HG02981 (cell line): ENCODE measurements at regions not wholly inside any gene's neighbourhood (a gene's known extent, or its start where the extent isn't known, plus 50 kb on each side); places are given as distances from the start of the nearest gene placed in this dataset.

Source experiments
- ATAC-seq: cut with Tn5 transposase; IDR thresholded peaks from one replicate; pipeline ENCODE4 v1.9.1; 2021; ENCODE audit warnings: mild to moderate bottlenecking, moderate library complexity; ENCODE audit not compliant: unreplicated experiment

- ATAC-seq: no peak
Observed at GRCh38 chr1:104787866-104788510, 1038.3 kb downstream of the AMY1C start.

DNA sequence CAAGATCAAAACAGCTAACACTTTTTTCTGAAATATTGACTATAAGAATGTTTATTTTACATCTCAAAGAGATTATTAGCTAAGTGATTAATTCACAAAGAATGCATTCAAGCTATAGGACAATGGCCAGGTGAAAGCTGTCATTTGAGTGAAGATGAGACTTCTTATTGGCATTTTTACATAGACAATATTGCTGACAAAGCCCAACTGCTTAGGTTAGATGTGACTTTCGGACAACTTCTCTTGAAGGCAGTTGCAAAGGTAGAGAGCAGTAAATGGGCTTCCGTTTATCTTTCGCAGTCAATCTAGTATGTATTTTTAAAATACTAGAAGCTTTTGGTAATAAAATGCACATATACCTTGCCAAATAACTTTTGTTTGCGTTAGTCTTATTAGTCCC lies 1041.3 kb downstream of the AMY1C start:
- ATAC-seq: no peak

- ATAC-seq: no peak
Observed at GRCh38 chr1:104794035-104794434, 1044.3 kb downstream of the AMY1C start.

DNA sequence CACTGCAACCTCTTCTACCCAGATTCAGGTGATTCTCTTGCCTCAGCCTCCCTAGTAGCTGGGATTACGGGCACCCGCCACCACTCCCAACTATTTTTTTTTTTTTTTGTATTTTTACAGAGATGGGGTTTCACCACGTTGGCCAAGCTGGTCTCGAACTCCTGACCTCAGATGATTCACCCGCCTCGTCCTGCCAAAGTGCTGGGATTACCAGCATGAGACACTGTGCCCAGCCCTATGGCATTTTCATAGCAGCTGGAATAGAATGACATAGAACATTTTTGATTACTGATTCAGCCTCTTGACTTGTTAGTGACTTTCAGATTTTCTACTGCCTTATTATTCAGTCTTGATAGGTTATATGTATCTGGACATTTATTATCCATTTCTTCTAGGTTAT lies 1046.2 kb downstream of the AMY1C start:
- no peak for ATAC-seq

- no peak for ATAC-seq
Observed at GRCh38 chr1:104797982-104798381, 1048.3 kb downstream of the AMY1C start.

DNA sequence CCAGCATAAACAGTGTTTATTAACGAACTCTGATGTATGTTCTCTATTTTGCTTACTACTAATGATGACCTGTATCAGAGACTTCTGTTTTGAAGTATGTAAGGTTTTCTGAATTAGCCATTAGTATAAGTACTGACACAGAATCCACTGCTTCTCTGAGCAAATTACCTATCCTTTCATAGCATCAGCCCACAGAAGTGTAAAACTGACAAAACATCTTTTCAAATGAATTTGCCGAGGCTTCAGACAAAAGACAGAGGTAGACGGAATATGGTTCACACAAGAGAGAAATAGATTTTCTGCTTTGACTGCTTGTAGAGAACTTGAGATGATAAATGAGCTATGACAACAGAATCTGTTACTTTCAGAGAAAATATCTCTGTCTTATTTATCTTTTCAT lies 1051.6 kb downstream of the AMY1C start:
- no peak for ATAC-seq

- ATAC-seq: no peak
Observed at GRCh38 chr1:104804147-104804546, 1054.4 kb downstream of the AMY1C start.

- ATAC-seq: no peak
Observed at GRCh38 chr1:104807590-104807989, 1057.9 kb downstream of the AMY1C start.

GRCh38 chr1:104825401-104825800 lies 1075.7 kb downstream of the AMY1C start:
- ATAC-seq: no peak

DNA sequence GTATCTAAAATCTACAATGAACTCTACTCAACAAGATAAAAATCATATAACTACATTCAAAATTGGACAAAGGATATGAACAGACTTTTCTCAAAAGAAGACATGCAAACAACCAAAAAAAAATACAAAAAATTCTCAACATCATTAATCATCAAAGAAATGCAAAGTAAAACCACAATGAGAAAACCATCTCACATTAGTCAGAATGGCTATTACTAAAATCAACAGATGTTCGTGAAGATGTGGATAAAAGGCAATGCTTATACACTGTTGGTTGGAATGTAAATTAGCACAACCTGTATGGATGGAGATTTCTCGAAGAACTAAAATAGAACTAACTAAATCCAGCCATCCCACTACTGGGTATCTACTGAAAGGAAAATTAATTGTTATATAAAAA lies 1080.8 kb downstream of the AMY1C start:
- ATAC-seq: no peak

- no peak for ATAC-seq
Observed at GRCh38 chr1:104852151-104852550, 1102.5 kb downstream of the AMY1C start.

GRCh38 chr1:104853276-104853675 lies 1103.6 kb downstream of the AMY1C start:
- ATAC-seq: no peak

DNA sequence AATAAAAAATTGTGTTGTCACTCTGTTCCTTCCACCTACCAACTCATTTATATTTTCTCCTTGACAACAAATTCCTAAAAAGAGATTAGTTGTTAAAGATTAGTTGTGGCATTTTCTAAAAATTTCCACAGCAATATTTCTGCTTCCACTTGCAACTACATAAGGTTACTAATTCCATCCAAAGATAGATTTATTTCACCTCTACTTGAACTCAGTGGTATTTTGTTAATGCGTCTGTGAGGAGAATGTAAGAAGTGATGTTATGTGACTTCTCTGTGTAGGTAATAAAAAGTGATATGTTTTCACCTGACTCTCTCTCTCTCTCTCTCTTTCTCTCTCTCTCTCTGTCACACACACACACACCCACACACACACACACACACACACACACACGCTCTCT lies 1104.8 kb downstream of the AMY1C start:
- ATAC-seq: no peak

- ATAC-seq: no peak
Observed at GRCh38 chr1:104855550-104855949, 1105.9 kb downstream of the AMY1C start.

DNA sequence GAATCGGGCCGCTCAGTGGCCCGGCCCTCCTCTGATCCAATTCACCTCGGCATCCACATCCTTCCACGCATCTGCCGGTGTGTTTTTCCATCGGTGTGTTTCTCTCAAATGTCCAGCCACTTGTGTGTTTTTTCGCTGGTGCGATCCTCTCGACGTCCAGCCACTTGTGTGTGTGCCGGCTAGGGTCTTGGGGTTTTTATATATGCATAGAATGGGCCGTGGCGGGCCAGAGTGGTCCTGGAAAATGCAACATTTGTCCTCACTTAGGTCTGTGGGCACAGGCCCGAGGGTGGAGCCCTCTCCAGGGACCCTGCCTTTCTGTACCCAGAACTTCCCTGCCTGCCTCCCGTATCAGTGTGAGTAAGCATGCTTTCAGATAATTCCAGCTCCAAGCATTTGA lies 1106.4 kb downstream of the AMY1C start:
- ATAC-seq: no peak

GRCh38 chr1:104856518-104856917 lies 1106.8 kb downstream of the AMY1C start:
- ATAC-seq: no peak

DNA sequence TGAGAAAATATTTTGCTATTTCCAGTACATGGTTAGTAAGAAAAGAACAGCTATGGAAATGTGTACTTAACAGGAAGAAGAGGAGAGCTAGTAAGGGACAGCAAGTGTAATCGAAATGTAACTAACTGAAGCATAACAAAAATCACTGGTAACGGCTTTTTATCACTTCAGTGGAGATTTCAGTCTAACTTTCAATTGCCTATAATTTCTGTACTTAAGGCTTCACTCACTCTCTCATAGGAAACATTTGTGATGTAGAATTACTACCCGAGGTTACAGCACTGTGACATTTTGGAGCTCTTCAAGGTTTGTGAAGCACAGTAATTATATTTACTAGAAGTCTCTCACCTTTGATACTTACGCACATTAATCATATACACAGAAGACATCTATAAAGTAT lies 1119.1 kb downstream of the AMY1C start:
- no peak for ATAC-seq

DNA sequence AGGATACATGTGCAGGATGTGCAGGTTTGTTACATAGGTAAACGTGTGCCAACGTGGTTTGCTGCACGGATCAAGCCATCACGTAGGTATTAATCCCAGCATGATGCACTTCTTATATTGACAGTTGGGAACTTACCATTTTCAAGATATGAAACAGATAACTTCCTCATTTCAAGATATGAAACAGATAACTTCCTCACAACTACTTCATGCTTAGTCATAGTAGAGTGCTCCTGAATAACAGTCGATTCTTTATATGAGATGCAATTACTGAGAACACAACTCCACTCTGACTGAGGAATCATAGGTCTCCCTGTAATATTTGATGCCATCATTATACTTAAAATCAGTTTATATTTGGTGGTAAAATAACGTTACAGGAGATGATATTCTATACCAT lies 1124.3 kb downstream of the AMY1C start:
- no peak for ATAC-seq

- no peak for ATAC-seq
Observed at GRCh38 chr1:104878203-104878909, 1128.7 kb downstream of the AMY1C start.

DNA sequence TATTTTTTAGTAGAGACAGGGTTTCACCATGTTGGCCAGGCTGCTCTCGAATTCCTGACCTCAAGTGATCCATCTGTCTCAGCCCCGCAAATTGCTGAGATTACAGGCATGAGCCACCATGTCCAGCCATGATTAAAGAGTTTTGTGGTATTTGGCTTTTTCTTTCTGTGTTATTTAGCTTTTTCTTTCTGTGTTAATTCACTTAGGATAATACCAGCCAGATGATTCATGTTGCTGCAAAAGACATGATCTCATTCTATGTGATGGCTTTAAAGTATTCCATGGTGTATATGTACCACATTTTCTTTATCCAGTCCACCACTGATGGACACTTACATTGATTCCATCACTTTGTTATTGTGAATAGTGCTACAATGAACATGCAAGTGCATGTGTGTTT lies 1135.2 kb downstream of the AMY1C start:
- ATAC-seq: no peak

DNA sequence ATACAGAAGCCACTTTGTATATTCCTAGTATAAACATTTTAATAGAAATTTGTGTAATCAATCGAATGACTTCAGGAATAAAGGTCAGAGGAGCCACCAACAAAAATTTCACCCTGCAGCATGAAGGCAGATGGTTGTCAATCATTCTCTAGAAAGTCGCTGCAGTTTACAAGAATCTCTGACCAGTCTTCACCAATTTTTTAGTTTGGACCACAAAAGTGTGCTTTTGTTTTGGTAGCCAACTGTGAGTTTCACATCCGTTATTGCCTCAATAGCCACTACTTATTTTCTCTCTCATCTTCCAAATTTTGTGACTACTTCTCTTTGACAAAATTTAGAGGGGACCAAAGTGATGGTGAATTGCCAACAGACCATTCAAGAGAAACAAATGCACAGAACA lies 1155.6 kb downstream of the AMY1C start:
- ATAC-seq: no peak

GRCh38 chr1:104906141-104906540 lies 1156.4 kb downstream of the AMY1C start:
- ATAC-seq: no peak

- ATAC-seq: no peak
Observed at GRCh38 chr1:104919188-104919587, 1169.5 kb downstream of the AMY1C start.
